HL-60 (cell line): ENCODE measurements at regions not wholly inside any gene's neighbourhood (a gene's known extent, or its start where the extent isn't known, plus 50 kb on each side); places are given as distances from the start of the nearest gene placed in this dataset.

Source experiments
- CTCF ChIP-seq: IDR thresholded peaks from one replicate; pipeline ENCODE4 v1.5.1; 2011; ENCODE audit warnings: low read length, control low read depth, inconsistent platforms; ENCODE audit not compliant: insufficient read depth
- GABPA ChIP-seq: IDR thresholded peaks from 2 replicates; pipeline ENCODE4 v1.6.1; 2012; ENCODE audit warnings: low read depth

- TF ChIP-seq CTCF: no peak
- no peak for TF ChIP-seq GABPA
Measured at GRCh38 chr1:191160837-191161236, 683.2 kb upstream of the BRINP3 start.
